T-cell (primary cell): ENCODE measurements at regions not wholly inside any gene's neighbourhood (a gene's known extent, or its start where the extent isn't known, plus 50 kb on each side); places are given as distances from the start of the nearest gene placed in this dataset.

Experiments used
- ATAC-seq, 4 experiments: fragments of 200-7000 bp in 3 of 4; fragments of 150-1000 bp in 1 of 4; cut with Tn5 transposase; replicated peaks in 1 of 4; 1 replicate in 3 of 4; 2 replicates in 1 of 4; pipeline ENCODE4 v1.10.0; 2021; ENCODE audit warnings: moderate library complexity in 3 of 4, mild to moderate bottlenecking in 2 of 4, moderate number of reproducible peaks in 1 of 4
- CTCF ChIA-PET, 2 donors: fragments of 300-600 bp; sonication (Branson Sonifier 250); formaldehyde crosslinking; loops; one replicate each; lab custom pipeline; 2022; ENCODE audit warnings: antibody characterized with exemption in 2 of 2; lab: Charles Lee
- POLR2A ChIA-PET, 2 donors: fragments of 300-600 bp; sonication (Branson Sonifier 250); formaldehyde crosslinking; loops; one replicate each; lab custom pipeline; 2022; ENCODE audit warnings: antibody characterized with exemption in 2 of 2; lab: Charles Lee
- DNase-seq, 35 experiments: peaks; one replicate each; pipeline versions ENCODE4 v3.0.0 to v3.0.0-alpha.2; 2013 to 2023
- H3K27ac ChIP-seq: one replicate; pipeline ENCODE4 v1.5.1; 2013; ENCODE audit warnings: low read length
- H3K27me3 ChIP-seq, 2 experiments: replicated peaks in 1 of 2; 1 replicate in 1 of 2; 2 replicates in 1 of 2; pipeline versions ENCODE4 v1.6.1 to v1.7.0; 2013; ENCODE audit warnings: low read length in 1 of 2, mixed read lengths in 1 of 2; ENCODE audit not compliant: control insufficient read depth in 2 of 2, insufficient read depth in 2 of 2; ENCODE audit errors: extremely low read depth in 1 of 2
- H3K36me3 ChIP-seq, 2 donors: 1 replicate in 1 of 2; 2 replicates in 1 of 2; pipeline versions ENCODE4 v1.6.1 to v1.7.0; 2013; ENCODE audit warnings: low read length in 1 of 2; ENCODE audit not compliant: control insufficient read depth in 2 of 2, insufficient read depth in 1 of 2; ENCODE audit errors: extremely low read depth in 1 of 2
- H3K4me1 ChIP-seq, 2 experiments: 1 replicate in 1 of 2; 2 replicates in 1 of 2; pipeline versions ENCODE4 v1.6.1 to v1.7.0; 2013; ENCODE audit warnings: low read length in 2 of 2, mixed read lengths in 1 of 2; ENCODE audit not compliant: insufficient read depth in 2 of 2, control insufficient read depth in 1 of 2; ENCODE audit errors: extremely low read depth in 1 of 2
- H3K4me3 ChIP-seq, 2 donors: 1 replicate in 1 of 2; 2 replicates in 1 of 2; pipeline versions ENCODE4 v1.5.1 to v1.7.0; 2013; ENCODE audit warnings: mild to moderate bottlenecking in 2 of 2, low read length in 1 of 2, moderate library complexity in 1 of 2; ENCODE audit not compliant: control insufficient read depth in 1 of 2; ENCODE audit errors: extremely low read depth in 1 of 2
- H3K9me3 ChIP-seq: 2 replicates; pipeline ENCODE4 v1.7.0; 2013
- H3K27ac Mint-ChIP-seq, 2 donors: one replicate each; pipeline ENCODE4 v1.8.0; 2020 to 2021; ENCODE audit warnings: mild to moderate bottlenecking in 2 of 2, mixed read lengths in 2 of 2
- H3K27me3 Mint-ChIP-seq, 2 donors: one replicate each; pipeline ENCODE4 v1.8.0; 2021 to 2022; ENCODE audit warnings: mixed read lengths in 2 of 2
- H3K36me3 Mint-ChIP-seq: one replicate; pipeline ENCODE4 v1.8.0; 2021; ENCODE audit warnings: mixed read lengths
- H3K4me1 Mint-ChIP-seq, 3 donors: one replicate each; pipeline ENCODE4 v1.8.0; 2020 to 2022; ENCODE audit warnings: mixed read lengths in 3 of 3, mild to moderate bottlenecking in 1 of 3
- H3K4me3 Mint-ChIP-seq, 3 donors: one replicate each; pipeline ENCODE4 v1.8.0; 2020 to 2022; ENCODE audit warnings: mild to moderate bottlenecking in 3 of 3, mixed read lengths in 3 of 3, moderate library complexity in 3 of 3
- H3K9me3 Mint-ChIP-seq, 3 donors: one replicate each; pipeline ENCODE4 v1.8.0; 2020 to 2022; ENCODE audit warnings: mixed read lengths in 3 of 3
- WGBS: methylation state at CpG from one replicate; pipeline ENCODE4 v1.1.5; 2013; ENCODE audit warnings: missing lambda C conversion rate; ENCODE audit not compliant: insufficient coverage; 5-methylcytosine and 5-hydroxymethylcytosine counted together

GRCh38 chr20:12808006-12808567, 200.7 kb upstream of the SPTLC3 start:
- ChIA-PET CTCF (interaction anchor here in 1 of 2 donors (0.7 kb wide), 1 partner anchor 10 kb away, joined by 3 read pairs; no protein-coding TSS in a partner anchor), POLR2A (no interaction called here)
- Histone ChIP-seq H3K9me3 (no peaks in the 10 kb centered on the region), H3K27ac (no peak overlapping the region), H3K36me3 (no peaks in the 10 kb centered on the region), H3K4me3 (no peak overlapping the region), H3K27me3 (no peaks in the 10 kb centered on the region), H3K4me1 (no peaks in the 10 kb centered on the region)
- Mint-ChIP-seq H3K4me1 (no peaks in the 10 kb centered on the region), H3K4me3 (no peak overlapping the region), H3K27ac (no peak overlapping the region), H3K9me3 (peaks cover 13 to 37% (median 24%) of the 10 kb centered on the region in 3 donors), H3K27me3 (no peaks in the 10 kb centered on the region), H3K36me3 (no peaks in the 10 kb centered on the region)
- DNase-seq (no peak), ATAC-seq (no peak)
- no CpG with 5 or more reads among the region's 2 CpGs for WGBS

GRCh38 chr20:12815231-12815768, 193.5 kb upstream of the SPTLC3 start:
- no peaks in the 10 kb centered on the region for H3K27me3 Mint-ChIP-seq
- no peaks in the 10 kb centered on the region for H3K4me1 Mint-ChIP-seq
- no peak overlapping the region for H3K27ac Mint-ChIP-seq

GRCh38 chr20:12815778-12816408, 192.9 kb upstream of the SPTLC3 start:
- no peaks in the 10 kb centered on the region for H3K9me3 ChIP-seq
- WGBS: no CpG with 5 or more reads among the region's 3 CpGs
- CTCF ChIA-PET: no interaction called here
- no peak overlapping the region for H3K27ac Mint-ChIP-seq
- no peaks in the 10 kb centered on the region for H3K27me3 Mint-ChIP-seq
- H3K4me3 ChIP-seq: no peak overlapping the region
- H3K4me1 Mint-ChIP-seq: no peaks in the 10 kb centered on the region
- H3K4me3 Mint-ChIP-seq: no peak overlapping the region
- H3K9me3 Mint-ChIP-seq: peaks cover 0 to 25% (median 9%) of the 10 kb centered on the region in 3 donors
- H3K4me1 ChIP-seq: no peaks in the 10 kb centered on the region
- no peak overlapping the region for H3K27ac ChIP-seq
- POLR2A ChIA-PET: no interaction called here
- no peaks in the 10 kb centered on the region for H3K36me3 ChIP-seq
- no peaks in the 10 kb centered on the region for H3K27me3 ChIP-seq
- no peak for DNase-seq
- no peak for ATAC-seq
- H3K36me3 Mint-ChIP-seq: no peaks in the 10 kb centered on the region

More at GRCh38 chr20:12815231-12815768, 193.5 kb upstream of the SPTLC3 start:
- no peak overlapping the region for H3K27ac ChIP-seq
- H3K4me3 Mint-ChIP-seq: no peak overlapping the region
- CTCF ChIA-PET: no interaction called here
- H3K27me3 ChIP-seq: no peaks in the 10 kb centered on the region
- peaks cover 2 to 29% (median 13%) of the 10 kb centered on the region in 3 donors for H3K9me3 Mint-ChIP-seq
- no peak for DNase-seq
- WGBS: no CpG with 5 or more reads among the region's 2 CpGs
- no peaks in the 10 kb centered on the region for H3K9me3 ChIP-seq
- H3K36me3 Mint-ChIP-seq: no peaks in the 10 kb centered on the region
- no peak overlapping the region for H3K4me3 ChIP-seq
- H3K4me1 ChIP-seq: no peaks in the 10 kb centered on the region
- POLR2A ChIA-PET: no interaction called here
- no peak for ATAC-seq
- no peaks in the 10 kb centered on the region for H3K36me3 ChIP-seq

- WGBS: no CpG with 5 or more reads among the region's 3 CpGs
- CTCF ChIA-PET: no interaction called here
- Mint-ChIP-seq H3K27ac (no peak overlapping the region), H3K27me3 (peaks cover 0 to 5% of the 10 kb centered on the region in 2 donors), H3K4me3 (no peak overlapping the region), H3K9me3 (peaks cover 3 to 15% (median 14%) of the 10 kb centered on the region in 3 donors), H3K36me3 (no peaks in the 10 kb centered on the region), H3K4me1 (no peaks in the 10 kb centered on the region)
- Histone ChIP-seq H3K36me3 (no peaks in the 10 kb centered on the region), H3K4me3 (no peak overlapping the region), H3K4me1 (no peaks in the 10 kb centered on the region), H3K9me3 (no peaks in the 10 kb centered on the region), H3K27me3 (no peaks in the 10 kb centered on the region), H3K27ac (no peak overlapping the region)
- DNase-seq (no peak), ATAC-seq (no peak)
- POLR2A ChIA-PET: no interaction called here
Observed at GRCh38 chr20:12821249-12821648, 187.5 kb upstream of the SPTLC3 start.

DNA sequence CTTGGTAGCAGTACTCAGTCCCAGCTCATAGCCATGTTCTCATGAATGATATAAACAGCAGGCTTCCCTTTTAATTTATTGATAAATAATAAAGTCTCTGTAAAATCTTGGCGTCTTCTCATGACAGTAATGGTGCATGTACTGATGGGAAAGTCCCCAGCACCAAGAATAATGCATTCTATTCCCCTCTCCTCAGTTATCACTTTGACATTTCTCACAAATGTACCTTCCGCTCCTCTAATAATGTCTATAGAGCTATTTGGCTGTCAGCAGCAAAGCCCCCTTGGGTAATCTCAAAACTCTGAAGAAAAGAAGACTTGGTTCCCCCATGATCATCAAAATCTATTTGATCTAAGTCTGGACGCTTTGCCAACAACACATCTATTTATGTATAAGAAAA, 185.0 kb upstream of the SPTLC3 start:
- ATAC-seq (no peak), DNase-seq (no peak)
- H3K9me3 ChIP-seq: no peaks in the 10 kb centered on the region
- peaks cover 3 to 11% (median 6%) of the 10 kb centered on the region in 3 donors for H3K9me3 Mint-ChIP-seq
- H3K4me1 ChIP-seq: no peaks in the 10 kb centered on the region
- no peak overlapping the region for H3K27ac Mint-ChIP-seq
- no peaks in the 10 kb centered on the region for H3K4me1 Mint-ChIP-seq
- H3K27ac ChIP-seq: no peak overlapping the region
- H3K4me3 Mint-ChIP-seq: no peak overlapping the region
- peaks cover 0 to 5% of the 10 kb centered on the region in 2 donors for H3K27me3 Mint-ChIP-seq
- no peaks in the 10 kb centered on the region for H3K36me3 ChIP-seq
- H3K4me3 ChIP-seq: no peak overlapping the region
- 100% methylated on average over 1 of the region's 3 CpGs for WGBS
- H3K27me3 ChIP-seq: no peaks in the 10 kb centered on the region
- ChIA-PET CTCF (no interaction called here), POLR2A (no interaction called here)
- H3K36me3 Mint-ChIP-seq: no peaks in the 10 kb centered on the region

GRCh38 chr20:12824328-12825225, 184.2 kb upstream of the SPTLC3 start:
- H3K27me3 Mint-ChIP-seq: peaks cover 0 to 5% of the 10 kb centered on the region in 2 donors
- H3K27ac Mint-ChIP-seq: no peak overlapping the region
- ATAC-seq (no peak), DNase-seq (no peak)
- Histone ChIP-seq H3K27me3 (no peaks in the 10 kb centered on the region), H3K4me1 (no peaks in the 10 kb centered on the region), H3K4me3 (no peak overlapping the region), H3K27ac (no peak overlapping the region), H3K36me3 (no peaks in the 10 kb centered on the region), H3K9me3 (no peaks in the 10 kb centered on the region)
- CTCF ChIA-PET: no interaction called here
- POLR2A ChIA-PET: no interaction called here
- WGBS: 35% methylated on average over 2 of the region's 6 CpGs
- H3K9me3 Mint-ChIP-seq: peaks cover 3 to 11% (median 6%) of the 10 kb centered on the region in 3 donors
- H3K4me1 Mint-ChIP-seq: no peaks in the 10 kb centered on the region
- no peak overlapping the region for H3K4me3 Mint-ChIP-seq
- no peaks in the 10 kb centered on the region for H3K36me3 Mint-ChIP-seq
